ENCODE measurements at regions not wholly inside any gene's neighbourhood (a gene's known extent, or its start where the extent isn't known, plus 50 kb on each side); places are given as distances from the start of the nearest gene placed in this dataset.
"Not testable (repeated sequence)": the region's sequence is repeated elsewhere in the genome, so short reads cannot be mapped to it uniquely, and the experiment has no call there.

DNA sequence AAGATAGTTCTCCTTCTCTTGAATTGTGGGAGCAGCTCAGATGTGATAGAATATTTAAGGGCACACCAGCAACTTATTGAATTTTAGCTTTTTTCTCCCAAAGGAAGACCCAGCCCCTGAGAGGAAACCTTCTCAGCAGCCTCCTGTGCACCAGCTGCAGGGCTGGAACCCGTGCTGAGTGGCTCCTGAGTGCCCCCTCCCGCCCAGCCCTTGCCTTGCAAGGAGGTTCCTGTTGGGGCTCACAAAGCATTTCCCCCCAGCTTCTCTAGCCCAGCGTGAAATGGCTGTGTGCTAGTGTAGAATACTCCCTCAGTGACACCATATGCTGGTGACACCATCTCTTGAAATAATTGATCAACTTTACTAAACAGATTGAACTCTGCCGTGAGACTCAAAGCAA lies 1180.1 kb downstream of the TMEM121 start:
- not testable (repeated sequence) for DNase-seq (ENCODE audit: low spot score)

DNA sequence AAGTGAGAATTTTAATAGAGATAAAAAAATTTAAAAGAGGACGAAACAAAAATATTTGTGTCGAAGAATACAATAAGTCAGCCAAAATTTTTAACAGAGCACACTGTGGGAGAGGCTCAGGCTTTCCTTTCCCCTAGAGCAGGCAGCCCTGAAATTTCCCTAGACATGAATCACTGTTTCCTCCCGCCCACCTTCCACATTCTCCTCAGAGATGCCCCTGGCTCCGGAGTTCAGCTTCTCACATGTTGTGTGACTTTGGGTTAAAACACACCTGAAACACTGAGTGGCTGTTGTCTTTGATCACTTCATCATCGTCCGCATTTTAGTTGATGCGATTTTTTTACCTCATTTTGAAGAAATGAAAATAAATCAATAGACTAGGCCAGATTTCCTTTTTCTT lies 1183.8 kb downstream of the TMEM121 start:
- not testable (repeated sequence) for DNase-seq (ENCODE audit: low spot score)

DNA sequence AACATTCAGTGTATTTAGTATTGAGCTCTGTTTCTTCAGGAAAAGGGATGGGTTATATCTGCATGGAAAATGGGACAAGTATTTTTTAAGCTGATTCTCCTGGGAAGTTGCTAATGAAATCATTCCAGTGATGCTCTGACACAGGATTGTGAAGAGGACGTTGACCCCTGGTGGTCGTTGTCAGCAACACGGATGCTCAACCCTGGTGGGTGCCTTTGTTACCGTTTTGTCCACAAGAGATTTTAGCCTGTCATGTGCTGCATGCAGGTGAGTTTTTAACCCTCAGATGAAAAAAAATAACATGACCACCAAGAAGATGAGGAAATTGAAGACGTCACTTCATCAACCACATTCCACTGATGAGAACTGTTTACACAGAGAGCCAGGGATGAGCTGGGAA lies 1186.1 kb downstream of the TMEM121 start:
- DNase-seq (ENCODE audit: low spot score) = not testable (repeated sequence)

- DNase-seq (ENCODE audit: low spot score) = not testable (repeated sequence)
Observed at GRCh38 chr14:106714446-106715428, 1188.4 kb downstream of the TMEM121 start.

DNA sequence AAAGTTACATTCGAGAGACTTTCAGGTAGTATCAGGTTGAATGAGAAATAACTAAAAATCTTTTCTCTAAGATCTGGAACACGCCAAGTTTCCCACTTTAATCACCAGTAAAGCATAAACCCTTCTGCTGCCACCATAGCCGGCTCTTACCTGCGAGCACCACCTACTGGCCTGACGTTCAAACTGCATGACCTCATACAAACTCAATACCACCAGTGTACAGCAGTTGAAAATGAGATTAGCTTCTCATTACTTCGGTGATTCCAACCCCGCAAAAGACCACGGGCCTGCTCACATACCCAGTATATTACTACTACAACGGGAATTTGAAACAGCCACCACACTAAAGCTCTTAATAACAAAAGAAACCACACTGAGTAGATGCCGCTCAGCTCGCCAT lies 1191.2 kb downstream of the TMEM121 start:
- not testable (repeated sequence) for DNase-seq (ENCODE audit: low spot score)

GRCh38 chr14:106719880-106720279 lies 1193.5 kb downstream of the TMEM121 start:
- DNase-seq (ENCODE audit: low spot score) = not testable (repeated sequence)

- not testable (repeated sequence) for DNase-seq (ENCODE audit: low spot score)
Observed at GRCh38 chr14:106721926-106722325, 1195.5 kb downstream of the TMEM121 start.

DNA sequence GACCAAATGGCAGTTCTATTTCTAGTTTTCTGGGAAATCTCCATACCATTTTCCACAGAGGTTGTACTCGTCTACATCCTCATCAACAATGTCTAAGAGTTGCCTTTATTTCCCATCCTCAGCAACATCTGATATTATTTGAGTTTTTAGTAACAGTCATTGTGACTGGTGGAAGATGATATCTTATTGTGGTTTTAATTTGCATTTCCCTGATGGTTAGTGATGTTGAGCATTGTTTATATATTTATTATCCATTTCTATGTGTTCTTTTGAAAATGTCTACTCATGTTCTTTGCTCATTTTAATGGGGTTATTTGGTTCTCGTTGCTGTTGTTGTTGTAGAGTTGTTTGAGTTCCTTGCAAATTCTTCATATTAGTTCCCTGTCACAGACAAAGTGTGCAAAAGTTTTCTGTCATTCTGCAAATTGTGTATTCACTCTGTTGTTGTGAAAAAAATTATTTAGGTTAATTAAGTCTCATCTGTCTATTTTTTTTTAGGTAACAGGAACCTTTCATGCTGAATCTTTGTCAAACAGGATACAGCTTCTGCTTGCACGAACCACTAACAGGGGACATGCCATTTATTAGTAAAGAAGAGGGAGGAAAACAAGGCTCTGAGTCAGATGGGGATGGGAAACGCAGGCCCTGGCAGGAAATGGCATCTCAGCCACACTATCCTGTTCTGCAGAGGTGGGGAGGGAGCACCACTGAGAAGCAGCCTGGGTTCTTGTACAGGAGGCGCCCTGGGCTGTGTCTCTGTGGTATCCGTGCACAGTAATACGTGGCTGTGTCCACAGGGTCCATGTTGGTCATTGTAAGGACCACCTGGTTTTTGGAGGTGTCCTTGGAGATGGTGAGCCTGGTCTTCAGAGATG lies 1196.7 kb downstream of the TMEM121 start:
- DNase-seq (ENCODE audit: low spot score) = peak; percentile 22

DNA sequence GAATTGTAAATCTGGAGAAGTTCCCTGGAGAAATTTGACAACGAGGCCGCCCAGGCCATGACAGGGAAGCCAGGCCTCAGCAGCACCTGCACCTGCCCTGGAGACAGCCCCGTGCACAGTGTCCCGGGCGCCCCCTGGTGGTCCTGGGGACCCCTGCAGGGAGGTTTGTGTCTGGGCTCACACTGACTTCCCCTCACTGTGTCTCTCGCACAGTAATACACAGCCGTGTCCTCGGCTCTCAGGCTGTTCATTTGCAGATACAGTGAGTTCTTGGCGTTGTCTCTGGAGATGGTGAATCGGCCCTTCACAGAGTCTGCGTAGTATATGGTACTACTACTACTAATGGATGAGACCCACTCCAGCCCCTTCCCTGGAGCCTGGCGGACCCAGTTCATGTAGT lies 1201.6 kb downstream of the TMEM121 start:
- not testable (repeated sequence) for DNase-seq (ENCODE audit: low spot score)

DNA sequence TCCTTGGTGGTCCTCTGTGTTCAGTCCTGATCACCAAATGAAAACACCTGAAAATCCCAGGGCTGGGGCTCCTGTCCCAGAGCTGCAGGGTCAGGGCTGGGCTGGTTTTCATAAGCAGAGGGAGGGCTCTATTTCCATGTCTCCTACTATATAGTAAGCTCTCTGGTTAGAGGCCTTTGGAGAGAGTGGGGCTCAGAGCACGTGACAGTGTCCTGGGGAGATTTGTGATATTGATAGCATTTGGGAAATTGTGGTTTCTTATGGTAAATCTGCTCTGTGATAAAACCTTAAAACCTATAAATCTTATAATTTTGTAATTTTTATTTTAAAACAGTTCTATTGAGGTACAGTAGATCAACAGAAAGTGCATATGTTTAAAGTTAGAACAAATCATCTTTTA lies 1202.2 kb downstream of the TMEM121 start:
- no peak for DNase-seq (ENCODE audit: low spot score)

DNA sequence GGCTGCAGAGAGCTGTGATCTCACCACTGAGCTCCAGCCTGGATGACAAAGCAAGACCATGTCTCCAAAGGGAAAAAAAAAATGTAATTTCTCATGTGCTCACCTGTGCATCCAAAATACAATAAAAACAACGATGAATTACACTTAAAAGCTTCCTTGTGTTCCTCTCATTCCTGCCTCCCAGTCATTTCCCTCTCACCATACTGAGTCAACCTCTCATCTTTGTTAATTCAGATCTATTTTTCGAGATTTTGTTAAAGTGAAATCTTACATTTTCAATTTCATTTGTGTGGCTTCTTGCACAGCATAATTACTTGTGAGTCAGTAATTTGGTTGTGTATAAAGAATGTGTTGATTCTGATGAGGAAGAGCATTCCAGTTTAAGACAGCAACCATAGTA lies 1203.2 kb downstream of the TMEM121 start:
- no peak for DNase-seq (ENCODE audit: low spot score)

GRCh38 chr14:106733771-106734170 lies 1207.4 kb downstream of the TMEM121 start:
- DNase-seq (ENCODE audit: low spot score) = no peak

- DNase-seq (ENCODE audit: low spot score) = no peak
Observed at GRCh38 chr14:106737021-106737420, 1210.6 kb downstream of the TMEM121 start.

- DNase-seq (ENCODE audit: low spot score) = no peak
Observed at GRCh38 chr14:106738075-106738474, 1211.7 kb downstream of the TMEM121 start.

DNA sequence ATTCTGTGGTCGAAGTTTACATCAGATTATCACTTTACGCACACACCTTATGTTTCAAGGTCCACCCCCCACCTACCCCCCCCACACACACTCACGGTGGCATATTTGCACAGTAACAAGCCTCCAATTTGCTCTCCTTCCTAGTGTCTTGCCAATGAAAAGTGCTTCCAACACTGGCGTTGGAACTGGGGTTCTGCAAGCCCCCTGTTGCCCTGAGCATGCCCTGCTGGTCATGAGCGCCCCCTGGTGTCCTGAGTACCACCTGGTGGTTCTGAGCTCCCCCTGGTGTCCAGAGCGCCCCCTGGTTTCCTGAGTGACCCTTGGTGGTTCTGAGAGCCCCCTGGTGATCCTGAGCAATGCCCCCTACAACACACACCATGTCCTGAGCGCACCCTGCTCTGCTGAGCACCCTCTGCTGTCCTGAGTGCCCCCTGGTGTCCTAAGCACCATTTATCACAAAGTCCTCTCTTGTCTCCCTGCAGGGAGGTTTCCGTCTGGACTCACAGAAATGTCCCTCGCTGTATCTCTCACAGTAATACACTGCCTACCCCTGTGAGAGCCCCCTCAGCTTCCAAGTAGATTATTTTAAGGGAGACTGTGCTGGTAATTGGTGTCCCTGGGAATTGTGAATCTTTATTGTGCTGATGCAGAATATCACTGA lies 1212.3 kb downstream of the TMEM121 start:
- not testable (repeated sequence) for DNase-seq (ENCODE audit: low spot score)

DNA sequence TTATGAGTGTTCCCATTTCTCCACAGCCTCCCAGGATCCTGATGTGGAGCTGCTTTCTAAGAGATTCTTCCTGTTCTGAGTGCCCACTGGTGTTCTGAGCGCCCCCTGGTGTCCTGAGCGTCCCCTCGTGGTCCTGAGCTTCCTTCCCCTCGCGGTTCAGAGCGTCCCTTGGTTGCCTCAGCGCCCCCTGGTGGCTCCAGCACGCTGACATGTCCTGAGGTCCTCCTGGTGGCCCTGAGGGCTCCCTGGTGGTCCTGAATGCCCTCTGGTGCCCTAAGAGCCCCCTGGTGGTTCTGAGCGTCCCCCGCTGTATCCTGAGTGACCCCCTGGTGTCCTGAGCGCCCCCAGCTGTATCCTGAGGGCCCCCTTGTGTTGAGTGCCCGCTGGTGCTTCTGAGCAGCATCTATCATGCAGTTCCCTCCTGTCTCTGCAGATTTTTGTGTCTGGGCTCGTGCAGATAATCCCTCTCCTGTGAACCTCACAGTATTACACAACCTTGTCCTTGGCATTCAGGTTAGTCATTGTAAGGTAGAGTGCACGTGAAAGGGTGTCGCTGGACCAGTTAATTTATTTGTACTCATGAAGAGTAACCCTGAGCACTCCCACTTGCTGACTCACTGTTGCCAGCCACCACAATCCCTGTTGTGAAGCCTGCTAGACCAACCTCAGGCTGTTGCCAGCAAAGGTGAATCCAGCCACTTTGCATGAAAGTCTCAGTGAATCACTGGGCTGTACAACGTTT lies 1214.9 kb downstream of the TMEM121 start:
- DNase-seq (ENCODE audit: low spot score) = peak; percentile 13

DNA sequence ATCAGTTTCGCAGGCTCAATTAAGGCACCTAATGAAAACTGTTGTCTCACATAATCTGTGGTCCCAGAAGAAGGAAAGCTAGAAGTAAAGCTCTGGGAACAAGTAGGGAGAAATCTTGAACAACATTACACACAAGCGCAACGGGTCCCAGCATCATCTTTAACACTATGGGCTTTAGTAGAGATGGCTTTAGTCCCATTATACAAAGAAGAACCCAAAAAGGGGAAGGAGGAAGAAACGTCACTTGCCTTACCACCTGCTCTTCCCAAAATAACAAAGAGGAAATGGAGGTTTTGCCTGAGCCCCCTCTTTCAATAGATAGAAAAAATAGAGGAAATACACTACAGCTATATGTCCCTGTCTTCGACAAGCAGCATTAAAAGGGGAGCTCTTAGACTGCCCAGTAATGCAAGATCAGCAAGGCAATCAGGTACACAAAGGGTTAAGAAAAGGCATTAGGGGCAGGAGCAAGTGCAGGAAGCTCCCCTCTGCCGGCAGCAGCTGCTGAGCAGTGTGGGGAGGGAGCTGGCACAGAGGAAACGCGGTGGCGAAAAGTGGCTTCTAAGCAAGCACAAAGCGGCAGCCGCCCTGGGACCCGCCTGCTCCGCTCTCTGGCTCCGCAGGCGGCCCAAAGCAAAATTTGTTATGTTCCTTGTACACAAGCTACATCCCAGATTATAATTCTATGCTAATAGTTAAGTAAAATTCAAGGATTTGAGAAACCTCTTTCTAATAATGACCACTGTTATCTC lies 1218.8 kb downstream of the TMEM121 start:
- DNase-seq (ENCODE audit: low spot score) = not testable (repeated sequence)

DNA sequence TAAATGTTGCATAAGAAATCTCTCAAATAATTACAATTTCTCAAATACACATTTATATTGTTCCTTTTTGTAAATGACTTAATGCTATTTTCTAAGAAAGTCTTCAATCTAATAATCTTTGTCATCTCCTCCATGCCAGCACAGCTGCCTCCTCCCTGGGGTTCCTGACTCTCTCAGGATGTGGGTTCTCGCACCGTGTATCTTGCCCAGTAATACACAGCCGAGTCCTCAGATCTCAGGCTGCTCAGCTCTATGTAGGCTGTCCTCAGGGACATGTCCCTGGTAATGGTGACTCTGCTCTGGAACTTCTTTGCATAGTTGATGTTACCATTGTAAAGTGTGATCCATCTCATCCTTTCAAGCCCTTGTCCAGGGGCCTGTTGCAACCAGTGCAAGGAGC lies 1223.7 kb downstream of the TMEM121 start:
- not testable (repeated sequence) for DNase-seq (ENCODE audit: low spot score)

DNA sequence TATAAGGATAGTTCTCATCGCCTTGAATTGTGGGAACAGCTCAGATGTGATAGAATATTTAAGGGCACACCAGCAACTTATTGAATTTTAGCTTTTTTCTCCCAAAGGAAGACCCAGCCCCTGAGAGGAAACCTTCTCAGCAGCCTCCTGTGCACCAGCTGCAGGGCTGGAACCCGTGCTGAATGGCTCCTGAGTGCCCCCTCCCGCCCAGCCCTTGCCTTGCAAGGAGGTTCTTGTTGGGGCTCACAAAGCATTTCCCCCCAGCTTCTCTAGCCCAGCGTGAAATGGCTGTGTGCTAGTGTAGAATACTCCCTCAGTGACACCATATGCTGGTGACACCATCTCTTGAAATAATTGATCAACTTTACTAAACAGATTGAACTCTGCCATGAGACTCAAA lies 1227.4 kb downstream of the TMEM121 start:
- DNase-seq (ENCODE audit: low spot score) = not testable (repeated sequence)

DNA sequence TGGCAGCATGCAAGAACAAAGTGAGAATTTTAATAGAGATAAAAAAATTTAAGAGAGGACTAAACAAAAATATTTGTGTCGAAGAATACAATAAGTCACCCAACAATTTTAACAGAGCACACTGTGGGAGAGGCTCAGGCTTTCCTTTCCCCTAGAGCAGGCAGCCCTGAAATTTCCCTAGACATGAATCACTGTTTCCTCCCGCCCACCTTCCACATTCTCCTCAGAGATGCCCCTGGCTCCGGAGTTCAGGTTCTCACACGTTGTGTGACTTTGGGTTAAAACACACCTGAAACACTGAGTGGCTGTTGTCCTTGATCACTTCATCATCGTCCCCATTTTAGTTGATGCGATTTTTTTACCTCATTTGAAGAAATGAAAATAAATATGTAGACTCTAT lies 1231.1 kb downstream of the TMEM121 start:
- not testable (repeated sequence) for DNase-seq (ENCODE audit: low spot score)
